Uterus (tissue), 3 donors: ENCODE measurements at regions not wholly inside any gene's neighbourhood (a gene's known extent, or its start where the extent isn't known, plus 50 kb on each side); places are given as distances from the start of the nearest gene placed in this dataset.

ENCODE experiments used
- DNase-seq, 2 donors: peaks; one replicate each; pipeline ENCODE4 v3.0.0-alpha.2; 2019 to 2020
- H3K27ac ChIP-seq, 2 donors: fragments of 200-600 bp; sonication (generic); 1 replicate in 1 of 2; 2 replicates in 1 of 2; pipeline ENCODE4 v1.5.1; 2016 to 2018
- H3K27me3 ChIP-seq, 2 donors: fragments of 200-600 bp; sonication (generic); one replicate each; pipeline ENCODE4 v1.5.1; 2018 to 2019; ENCODE audit warnings: control low read depth in 1 of 2
- H3K36me3 ChIP-seq, 2 donors: fragments of 200-600 bp; sonication (generic); one replicate each; pipeline ENCODE4 v1.5.1; 2019; ENCODE audit warnings: control low read depth in 1 of 2
- H3K4me1 ChIP-seq, 2 donors: fragments of 200-600 bp; sonication (generic); one replicate each; pipeline ENCODE4 v1.5.1; 2018 to 2019; ENCODE audit warnings: control low read depth in 1 of 2
- H3K4me3 ChIP-seq, 2 donors: fragments of 200-600 bp; sonication (generic); 1 replicate in 1 of 2; 2 replicates in 1 of 2; pipeline ENCODE4 v1.5.1; 2018 to 2019; ENCODE audit warnings: mild to moderate bottlenecking in 1 of 2
- H3K9me3 ChIP-seq, 2 donors: fragments of 200-600 bp; sonication (generic); one replicate each; pipeline ENCODE4 v1.5.1; 2019; ENCODE audit warnings: control low read depth in 1 of 2
- POLR2A ChIP-seq, 2 donors: fragments of 450-650 bp; IDR thresholded peaks; one replicate each; pipeline ENCODE4 v1.6.1; 2016; ENCODE audit warnings: antibody characterized with exemption in 2 of 2, mild to moderate bottlenecking in 1 of 2, moderate library complexity in 1 of 2
- intact Hi-C: fragments of 100-400 bp; cut with DNase I; formaldehyde crosslinking; loops from one replicate; pipeline ENCODE4 v1.15.1; 2023; ENCODE audit warnings: low total_unique reads
- TF ChIP-seq, protein P1 (sequence below), 4 experiments: fragments of 200-600 bp in 2 of 4; fragments of 450-650 bp in 2 of 4; sonication (generic) in 2 of 4; IDR thresholded peaks; one replicate each; pipeline ENCODE4 v1.5.1; 2016 to 2019; ENCODE audit warnings: antibody characterized with exemption in 4 of 4, mild to moderate bottlenecking in 2 of 4, moderate library complexity in 1 of 4
- donor health status: DM: yes; HTN: yes; CAD: no.

DNA sequence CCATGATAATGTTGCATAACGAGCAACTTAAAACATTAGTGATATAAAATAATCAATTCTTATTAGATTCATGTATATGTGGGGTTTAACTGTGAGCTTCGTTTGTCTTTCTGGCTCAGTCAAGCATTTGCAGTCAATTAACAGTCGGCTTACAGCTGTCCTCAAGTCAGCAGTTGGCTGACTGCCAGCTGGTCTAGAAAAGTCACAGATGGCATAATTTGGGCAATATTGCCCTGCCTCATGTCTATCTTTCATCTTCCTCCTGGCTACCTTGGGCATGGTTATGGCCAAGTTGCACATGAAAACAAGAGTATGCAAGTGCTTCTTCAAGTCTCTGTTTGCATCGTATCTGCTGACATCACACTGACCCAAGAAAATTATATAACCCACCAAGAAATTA is 186.1 kb upstream of the ZWINT start:
- Histone ChIP-seq H3K27ac (no peak overlapping the region), H3K9me3 (no peaks in the 10 kb centered on the region), H3K36me3 (no peaks in the 10 kb centered on the region), H3K4me1 (no peaks in the 10 kb centered on the region), H3K4me3 (no peak overlapping the region), H3K27me3 (no peaks in the 10 kb centered on the region)
- intact Hi-C loops, result no loop called here
- no peak for TF ChIP-seq POLR2A (IDR thresholded peaks at IDR 0.05)
- TF ChIP-seq, protein P1, sequence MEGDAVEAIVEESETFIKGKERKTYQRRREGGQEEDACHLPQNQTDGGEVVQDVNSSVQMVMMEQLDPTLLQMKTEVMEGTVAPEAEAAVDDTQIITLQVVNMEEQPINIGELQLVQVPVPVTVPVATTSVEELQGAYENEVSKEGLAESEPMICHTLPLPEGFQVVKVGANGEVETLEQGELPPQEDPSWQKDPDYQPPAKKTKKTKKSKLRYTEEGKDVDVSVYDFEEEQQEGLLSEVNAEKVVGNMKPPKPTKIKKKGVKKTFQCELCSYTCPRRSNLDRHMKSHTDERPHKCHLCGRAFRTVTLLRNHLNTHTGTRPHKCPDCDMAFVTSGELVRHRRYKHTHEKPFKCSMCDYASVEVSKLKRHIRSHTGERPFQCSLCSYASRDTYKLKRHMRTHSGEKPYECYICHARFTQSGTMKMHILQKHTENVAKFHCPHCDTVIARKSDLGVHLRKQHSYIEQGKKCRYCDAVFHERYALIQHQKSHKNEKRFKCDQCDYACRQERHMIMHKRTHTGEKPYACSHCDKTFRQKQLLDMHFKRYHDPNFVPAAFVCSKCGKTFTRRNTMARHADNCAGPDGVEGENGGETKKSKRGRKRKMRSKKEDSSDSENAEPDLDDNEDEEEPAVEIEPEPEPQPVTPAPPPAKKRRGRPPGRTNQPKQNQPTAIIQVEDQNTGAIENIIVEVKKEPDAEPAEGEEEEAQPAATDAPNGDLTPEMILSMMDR (IDR thresholded peaks at IDR 0.05), result no peak
- no peak for DNase-seq

DNA sequence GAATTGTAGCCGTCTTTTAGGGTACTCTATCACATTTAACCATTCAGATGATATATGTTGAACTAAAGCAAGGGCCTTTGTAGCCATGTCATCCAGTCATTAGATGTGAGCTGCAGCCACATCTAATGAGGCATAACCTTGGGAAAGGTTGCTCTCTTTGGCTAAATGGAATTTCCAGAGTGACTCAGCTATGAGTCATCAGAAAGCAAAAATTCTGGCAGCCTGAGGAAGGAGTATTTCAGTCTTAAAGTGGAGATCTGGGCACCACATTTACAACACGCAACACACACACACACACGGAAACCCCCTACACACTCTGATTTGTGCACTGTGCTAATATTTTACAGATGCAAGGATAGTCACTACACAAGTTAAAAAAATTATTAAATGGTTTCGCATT is 176.9 kb upstream of the ZWINT start:
- intact Hi-C loops, result no loop called here
- Histone ChIP-seq H3K4me1 (no peaks in the 10 kb centered on the region), H3K9me3 (no peaks in the 10 kb centered on the region), H3K27me3 (no peaks in the 10 kb centered on the region), H3K4me3 (no peak overlapping the region), H3K36me3 (no peaks in the 10 kb centered on the region), H3K27ac (no peak overlapping the region)
- no peak for DNase-seq
- no peak for TF ChIP-seq POLR2A (IDR thresholded peaks at IDR 0.05)
- TF ChIP-seq, protein P1 (IDR thresholded peaks at IDR 0.05), result no peak

DNA sequence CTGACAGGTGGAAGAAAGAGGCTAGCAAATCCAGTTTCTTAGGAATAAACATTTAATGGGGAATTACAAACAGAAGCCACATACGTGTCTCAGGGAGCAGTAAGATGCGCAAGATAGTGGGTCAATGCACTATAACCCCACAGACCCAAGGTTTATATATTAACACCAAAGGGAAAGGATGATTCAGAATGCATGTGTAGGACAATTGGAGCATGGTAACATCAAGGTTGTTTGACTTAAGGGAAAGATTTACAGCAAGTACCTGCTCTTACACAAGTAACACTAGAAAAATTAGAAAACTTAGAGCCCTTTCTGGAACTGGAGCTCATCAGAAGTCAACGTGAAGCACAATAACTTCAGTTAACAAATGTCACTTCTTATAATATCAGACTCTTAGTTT is 161.1 kb upstream of the ZWINT start:
- Histone ChIP-seq H3K27ac (no peak overlapping the region), H3K4me1 (no peaks in the 10 kb centered on the region), H3K27me3 (no peaks in the 10 kb centered on the region), H3K4me3 (no peak overlapping the region), H3K9me3 (no peaks in the 10 kb centered on the region), H3K36me3 (no peaks in the 10 kb centered on the region)
- no peak for DNase-seq
- TF ChIP-seq POLR2A (IDR thresholded peaks at IDR 0.05), result no peak
- TF ChIP-seq, protein P1 (IDR thresholded peaks at IDR 0.05), result no peak
- intact Hi-C loops, result no loop called here

DNA sequence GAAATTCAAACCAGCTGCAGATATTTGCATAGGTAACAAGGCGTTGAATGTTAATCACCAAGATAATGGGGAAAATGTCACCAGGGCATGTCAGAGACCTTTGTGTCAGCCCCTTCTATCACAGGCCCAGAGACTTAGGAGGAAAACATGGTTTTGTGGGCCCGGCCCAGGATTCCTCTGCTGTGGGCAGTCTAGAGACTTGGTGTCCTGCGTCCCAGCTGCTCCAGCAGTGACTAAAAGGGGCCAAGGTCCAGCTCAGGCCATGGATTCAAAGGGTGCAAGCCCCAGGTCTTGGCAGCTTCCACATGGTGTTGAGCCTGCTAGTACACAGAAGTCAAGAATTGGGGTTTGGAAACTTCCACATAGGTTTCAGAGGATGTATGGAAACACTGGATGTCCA is 147.5 kb upstream of the ZWINT start:
- H3K27ac ChIP-seq, result no peak overlapping the region
- no peak overlapping the region for H3K4me3 ChIP-seq
- TF ChIP-seq, protein P1 (IDR thresholded peaks at IDR 0.05), result no peak
- TF ChIP-seq POLR2A (IDR thresholded peaks at IDR 0.05), result no peak
- no peaks in the 10 kb centered on the region for H3K9me3 ChIP-seq
- no peaks in the 10 kb centered on the region for H3K27me3 ChIP-seq
- intact Hi-C loops, result no loop called here
- H3K4me1 ChIP-seq, result no peaks in the 10 kb centered on the region
- no peak for DNase-seq
- H3K36me3 ChIP-seq, result no peaks in the 10 kb centered on the region

DNA sequence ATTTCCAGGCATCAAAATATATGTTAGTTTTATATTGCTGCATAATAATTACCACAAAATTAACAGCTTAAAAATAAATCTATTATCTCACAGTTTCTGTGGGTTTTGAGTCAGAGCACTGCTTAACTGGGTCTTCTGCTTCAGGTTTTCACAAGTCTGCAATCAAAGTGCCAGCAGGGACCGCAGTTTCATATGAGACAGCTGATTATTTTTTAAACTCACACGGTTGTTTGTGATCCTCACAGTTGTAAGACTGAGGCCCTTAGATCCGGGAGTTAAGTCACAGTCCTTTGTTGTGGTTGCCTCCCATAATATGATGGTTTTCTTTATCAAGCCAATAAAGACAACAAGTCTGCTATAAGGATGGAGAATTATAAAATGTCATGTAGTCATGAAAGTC is 146.0 kb upstream of the ZWINT start:
- Histone ChIP-seq H3K9me3 (no peaks in the 10 kb centered on the region), H3K36me3 (no peaks in the 10 kb centered on the region), H3K4me3 (no peak overlapping the region), H3K27me3 (no peaks in the 10 kb centered on the region), H3K4me1 (no peaks in the 10 kb centered on the region), H3K27ac (no peak overlapping the region)
- DNase-seq, result no peak
- TF ChIP-seq, protein P1 (IDR thresholded peaks at IDR 0.05), result no peak
- TF ChIP-seq POLR2A (IDR thresholded peaks at IDR 0.05), result no peak
- intact Hi-C loops, result no loop called here
